ENCODE measurements at regions not wholly inside any gene's neighbourhood (a gene's known extent, or its start where the extent isn't known, plus 50 kb on each side); places are given as distances from the start of the nearest gene placed in this dataset.

- peaks cover 10% of the 10 kb centered on the region for H3K4me1 Mint-ChIP-seq (ENCODE audit: low read depth)
- H3K36me3 Mint-ChIP-seq (ENCODE audit: low read depth) = no peaks in the 10 kb centered on the region
- ChIA-PET CTCF (interaction anchor here (1.4 kb wide), 1 partner anchor 12 kb away, joined by 4 read pairs; no protein-coding TSS in a partner anchor), POLR2A (interaction anchor here (0.6 kb wide), 1 partner anchor 11 kb away, joined by 3 read pairs; no protein-coding TSS in a partner anchor)
- ATAC-seq = no peak
- no peak for DNase-seq
- H3K27ac Mint-ChIP-seq = no peak overlapping the region
- H3K4me3 Mint-ChIP-seq = no peak overlapping the region
- H3K27me3 Mint-ChIP-seq (ENCODE audit: low read depth) = peaks cover 29% of the 10 kb centered on the region
- H3K9me3 Mint-ChIP-seq (ENCODE audit: insufficient read depth) = peaks cover 4% of the 10 kb centered on the region
Measured at GRCh38 chr12:107900588-107900987, 126.1 kb downstream of the ASCL4 start.

GRCh38 chr12:107903341-107904061, 129.0 kb downstream of the ASCL4 start:
- DNase-seq (peak; percentile 70), ATAC-seq (peak; percentile 95)
- Mint-ChIP-seq H3K27ac (no peak overlapping the region), H3K4me3 (peak overlapping the region; percentile 65), H3K4me1 (ENCODE audit: low read depth) (peaks cover 10% of the 10 kb centered on the region), H3K27me3 (ENCODE audit: low read depth) (peaks cover 40% of the 10 kb centered on the region), H3K9me3 (ENCODE audit: insufficient read depth) (peaks cover 4% of the 10 kb centered on the region), H3K36me3 (ENCODE audit: low read depth) (no peaks in the 10 kb centered on the region)
- POLR2A ChIA-PET = no interaction called here
- CTCF ChIA-PET = interaction anchor here (2.4 kb wide), 1 partner anchor 9 kb away, joined by 10 read pairs; no protein-coding TSS in a partner anchor

- CTCF ChIA-PET = no interaction called here
- no peak overlapping the region for H3K27ac Mint-ChIP-seq
Measured at GRCh38 chr12:107906707-107907106, 132.2 kb downstream of the ASCL4 start.

GRCh38 chr12:107912421-107913004, 138.0 kb downstream of the ASCL4 start:
- Mint-ChIP-seq H3K4me1 (ENCODE audit: low read depth) (peaks cover 4% of the 10 kb centered on the region), H3K9me3 (ENCODE audit: insufficient read depth) (no peaks in the 10 kb centered on the region)

More at GRCh38 chr12:107906707-107907106, 132.2 kb downstream of the ASCL4 start:
- POLR2A ChIA-PET = no interaction called here
- H3K4me1 Mint-ChIP-seq (ENCODE audit: low read depth) = peaks cover 10% of the 10 kb centered on the region
- no peak for ATAC-seq
- H3K4me3 Mint-ChIP-seq = no peak overlapping the region
- no peaks in the 10 kb centered on the region for H3K36me3 Mint-ChIP-seq (ENCODE audit: low read depth)
- no peak for DNase-seq
- H3K9me3 Mint-ChIP-seq (ENCODE audit: insufficient read depth) = peaks cover 4% of the 10 kb centered on the region
- H3K27me3 Mint-ChIP-seq (ENCODE audit: low read depth) = peaks cover 40% of the 10 kb centered on the region

GRCh38 chr12:107914460-107914977, 140.0 kb downstream of the ASCL4 start:
- no peaks in the 10 kb centered on the region for H3K9me3 Mint-ChIP-seq (ENCODE audit: insufficient read depth)
- no peak overlapping the region for H3K4me3 Mint-ChIP-seq
- ChIA-PET POLR2A (no interaction called here), CTCF (no interaction called here)
- H3K4me1 Mint-ChIP-seq (ENCODE audit: low read depth) = peaks cover 4% of the 10 kb centered on the region
- ATAC-seq = no peak
- no peak for DNase-seq
- H3K27me3 Mint-ChIP-seq (ENCODE audit: low read depth) = peaks cover 9% of the 10 kb centered on the region
- H3K36me3 Mint-ChIP-seq (ENCODE audit: low read depth) = no peaks in the 10 kb centered on the region
- no peak overlapping the region for H3K27ac Mint-ChIP-seq

More at GRCh38 chr12:107912421-107913004, 138.0 kb downstream of the ASCL4 start:
- peak; percentile 74 for DNase-seq
- Mint-ChIP-seq H3K27me3 (ENCODE audit: low read depth) (peaks cover 19% of the 10 kb centered on the region), H3K27ac (no peak overlapping the region), H3K4me3 (peak overlapping the region; percentile 73), H3K36me3 (ENCODE audit: low read depth) (no peaks in the 10 kb centered on the region)
- POLR2A ChIA-PET = no interaction called here
- ATAC-seq = peak; percentile 92
- CTCF ChIA-PET = interaction anchor here (0.7 to 2.0 kb wide), 22 partner anchors 9 to 601 kb away, joined by 3 to 10 read pairs (median 4); no protein-coding TSS in a partner anchor

GRCh38 chr12:107917912-107918800, 143.7 kb downstream of the ASCL4 start:
- H3K4me1 Mint-ChIP-seq (ENCODE audit: low read depth) = no peaks in the 10 kb centered on the region
- POLR2A ChIA-PET = no interaction called here
- no peak for ATAC-seq
- H3K27me3 Mint-ChIP-seq (ENCODE audit: low read depth) = peaks cover 23% of the 10 kb centered on the region
- CTCF ChIA-PET = interaction anchor here (0.5 to 2.4 kb wide), 6 partner anchors 31 to 699 kb away, joined by 3 to 6 read pairs (median 3); no protein-coding TSS in a partner anchor
- DNase-seq = no peak
- H3K9me3 Mint-ChIP-seq (ENCODE audit: insufficient read depth) = no peaks in the 10 kb centered on the region
- H3K36me3 Mint-ChIP-seq (ENCODE audit: low read depth) = no peaks in the 10 kb centered on the region
- H3K27ac Mint-ChIP-seq = no peak overlapping the region
- H3K4me3 Mint-ChIP-seq = no peak overlapping the region

- no peaks in the 10 kb centered on the region for H3K9me3 Mint-ChIP-seq (ENCODE audit: insufficient read depth)
- H3K4me3 Mint-ChIP-seq = no peak overlapping the region
- ChIA-PET POLR2A (no interaction called here), CTCF (no interaction called here)
- ATAC-seq = no peak
- DNase-seq = no peak
- no peaks in the 10 kb centered on the region for H3K36me3 Mint-ChIP-seq (ENCODE audit: low read depth)
- H3K27me3 Mint-ChIP-seq (ENCODE audit: low read depth) = peaks cover 26% of the 10 kb centered on the region
- no peak overlapping the region for H3K27ac Mint-ChIP-seq
- no peaks in the 10 kb centered on the region for H3K4me1 Mint-ChIP-seq (ENCODE audit: low read depth)
Measured at GRCh38 chr12:107921062-107921461, 146.6 kb downstream of the ASCL4 start.

- ChIA-PET POLR2A (no interaction called here), CTCF (no interaction called here)
- ATAC-seq (no peak), DNase-seq (no peak)
- Mint-ChIP-seq H3K27ac (no peak overlapping the region), H3K27me3 (ENCODE audit: low read depth) (peaks cover 23% of the 10 kb centered on the region), H3K4me3 (no peak overlapping the region), H3K9me3 (ENCODE audit: insufficient read depth) (no peaks in the 10 kb centered on the region), H3K4me1 (ENCODE audit: low read depth) (no peaks in the 10 kb centered on the region), H3K36me3 (ENCODE audit: low read depth) (no peaks in the 10 kb centered on the region)
Measured at GRCh38 chr12:107925125-107925524, 150.6 kb downstream of the ASCL4 start.

GRCh38 chr12:107929436-107929835, 154.9 kb downstream of the ASCL4 start:
- Mint-ChIP-seq H3K4me3 (no peak overlapping the region), H3K4me1 (ENCODE audit: low read depth) (no peaks in the 10 kb centered on the region), H3K27ac (no peak overlapping the region), H3K9me3 (ENCODE audit: insufficient read depth) (no peaks in the 10 kb centered on the region), H3K27me3 (ENCODE audit: low read depth) (peaks cover 10% of the 10 kb centered on the region), H3K36me3 (ENCODE audit: low read depth) (no peaks in the 10 kb centered on the region)
- ChIA-PET POLR2A (no interaction called here), CTCF (interaction anchor here (0.8 to 1.1 kb wide), 2 partner anchors 187 to 259 kb away, joined by 3 read pairs; no protein-coding TSS in a partner anchor)
- DNase-seq (no peak), ATAC-seq (peak; percentile 39)

- POLR2A ChIA-PET = interaction anchor here (1.2 kb wide), 1 partner anchor 64 kb away, joined by 3 read pairs; no protein-coding TSS in a partner anchor
Measured at GRCh38 chr12:107931761-107932160, 157.3 kb downstream of the ASCL4 start.

GRCh38 chr12:107938446-107938845, 163.9 kb downstream of the ASCL4 start:
- no peaks in the 10 kb centered on the region for H3K4me1 Mint-ChIP-seq (ENCODE audit: low read depth)
- no peak for ATAC-seq
- peaks cover 27% of the 10 kb centered on the region for H3K27me3 Mint-ChIP-seq (ENCODE audit: low read depth)
- CTCF ChIA-PET = no interaction called here
- no peak overlapping the region for H3K4me3 Mint-ChIP-seq
- DNase-seq = no peak
- H3K27ac Mint-ChIP-seq = no peak overlapping the region
- H3K9me3 Mint-ChIP-seq (ENCODE audit: insufficient read depth) = no peaks in the 10 kb centered on the region
- POLR2A ChIA-PET = no interaction called here
- H3K36me3 Mint-ChIP-seq (ENCODE audit: low read depth) = no peaks in the 10 kb centered on the region

More at GRCh38 chr12:107931761-107932160, 157.3 kb downstream of the ASCL4 start:
- Mint-ChIP-seq H3K27me3 (ENCODE audit: low read depth) (peaks cover 15% of the 10 kb centered on the region), H3K9me3 (ENCODE audit: insufficient read depth) (no peaks in the 10 kb centered on the region), H3K4me1 (ENCODE audit: low read depth) (no peaks in the 10 kb centered on the region), H3K4me3 (no peak overlapping the region), H3K27ac (no peak overlapping the region), H3K36me3 (ENCODE audit: low read depth) (no peaks in the 10 kb centered on the region)
- no peak for ATAC-seq
- CTCF ChIA-PET = interaction anchor here (1.2 kb wide), 1 partner anchor 19 kb away, joined by 4 read pairs; no protein-coding TSS in a partner anchor
- DNase-seq = no peak

All from activated CD8-positive, alpha-beta T cell treated with anti-CD3 and anti-CD28 coated beads, Interleukin-2, amount 10 ng/mL, durations not matched to agents 7 days and 5 days (primary cell).